GM23248 (cell line): ENCODE measurements at regions not wholly inside any gene's neighbourhood (a gene's known extent, or its start where the extent isn't known, plus 50 kb on each side); places are given as distances from the start of the nearest gene placed in this dataset.
A peak's percentile ranks its signal among the peaks of the same experiment; 100 is the strongest.

ENCODE experiments used
- DNase-seq: peaks from one replicate; pipeline ENCODE4 v3.0.0-alpha.2; 2015
- H2AFZ ChIP-seq: fragments of 200-600 bp; sonication (generic); 2 replicates; pipeline ENCODE4 v1.6.1; 2016; ENCODE audit warnings: antibody characterized with exemption
- H3F3A ChIP-seq: fragments of 200-600 bp; sonication (generic); 2 replicates; pipeline ENCODE4 v1.6.1; 2016; ENCODE audit warnings: mild to moderate bottlenecking, antibody characterized with exemption, mixed run types; ENCODE audit not compliant: insufficient read depth
- H3K27ac ChIP-seq: fragments of 200-600 bp; sonication (generic); 2 replicates; pipeline ENCODE4 v1.5.1; 2016; ENCODE audit warnings: mild to moderate bottlenecking
- H3K27me3 ChIP-seq: fragments of 200-600 bp; sonication (generic); replicated peaks from 2 replicates; pipeline ENCODE4 v1.6.1; 2016; ENCODE audit warnings: mild to moderate bottlenecking; ENCODE audit not compliant: insufficient read depth
- H3K36me3 ChIP-seq: fragments of 200-600 bp; sonication (generic); 2 replicates; pipeline ENCODE4 v1.6.1; 2016; ENCODE audit warnings: low read depth, mild to moderate bottlenecking
- H3K4me1 ChIP-seq: fragments of 200-600 bp; sonication (generic); 2 replicates; pipeline ENCODE4 v1.6.1; 2016; ENCODE audit warnings: mild to moderate bottlenecking; ENCODE audit not compliant: insufficient read depth
- H3K4me2 ChIP-seq: fragments of 200-600 bp; sonication (generic); one replicate; pipeline ENCODE4 v1.6.1; 2016; ENCODE audit warnings: mild to moderate bottlenecking; ENCODE audit not compliant: unreplicated experiment
- H3K4me3 ChIP-seq: fragments of 200-600 bp; sonication (generic); 2 replicates; pipeline ENCODE4 v1.5.1; 2016; ENCODE audit warnings: mild to moderate bottlenecking
- H3K79me2 ChIP-seq: fragments of 200-600 bp; sonication (generic); 2 replicates; pipeline ENCODE4 v1.6.1; 2016; ENCODE audit warnings: mild to moderate bottlenecking; ENCODE audit not compliant: insufficient read depth
- H3K9ac ChIP-seq: fragments of 200-600 bp; sonication (generic); 2 replicates; pipeline ENCODE4 v1.6.1; 2016; ENCODE audit warnings: mild to moderate bottlenecking
- H3K9me2 ChIP-seq: fragments of 200-600 bp; sonication (generic); 2 replicates; pipeline ENCODE4 v1.6.1; 2016; ENCODE audit warnings: mixed run types, mild to moderate bottlenecking, moderate library complexity; ENCODE audit not compliant: insufficient read depth
- H3K9me3 ChIP-seq: fragments of 200-600 bp; sonication (generic); one replicate; pipeline ENCODE4 v1.6.1; 2017; ENCODE audit warnings: low read depth
- H4K20me1 ChIP-seq: fragments of 200-600 bp; sonication (generic); 2 replicates; pipeline ENCODE4 v1.6.0; 2016; ENCODE audit not compliant: insufficient read depth
- EZH2 ChIP-seq: fragments of 200-600 bp; sonication (generic); IDR thresholded peaks from 2 replicates; pipeline ENCODE4 v1.6.1; 2018; ENCODE audit warnings: antibody characterized with exemption, mild to moderate bottlenecking; ENCODE audit not compliant: insufficient read depth, poor library complexity, severe bottlenecking
- EZH2phosphoT487 ChIP-seq: fragments of 200-600 bp; sonication (generic); IDR thresholded peaks from 2 replicates; pipeline ENCODE4 v1.6.1; 2018; ENCODE audit warnings: antibody characterized with exemption, moderate library complexity, mild to moderate bottlenecking, low read depth; ENCODE audit not compliant: insufficient read depth
- WGBS, 2 experiments: methylation state at CpG; one replicate each; pipeline ENCODE4 v1.1.6; 2015 to 2017; ENCODE audit warnings: low lambda C conversion rate in 2 of 2, low coverage in 1 of 2; ENCODE audit errors: missing lambda C conversion rate in 2 of 2; 5-methylcytosine and 5-hydroxymethylcytosine counted together
- in situ Hi-C: fragments of 300-500 bp; cut with MboI; formaldehyde crosslinking; loops from 2 replicates; pipeline ENCODE4 v1.15.0; 2020

- TF ChIP-seq EZH2phosphoT487 (no peak), EZH2 (no peak)
- WGBS, 2 experiments: 98 to 100% methylated on average over 2 of the region's 2 CpGs
These were observed 286.6 kb downstream of the ZEB2 start for GRCh38 chr2:144233317-144233716.

DNA sequence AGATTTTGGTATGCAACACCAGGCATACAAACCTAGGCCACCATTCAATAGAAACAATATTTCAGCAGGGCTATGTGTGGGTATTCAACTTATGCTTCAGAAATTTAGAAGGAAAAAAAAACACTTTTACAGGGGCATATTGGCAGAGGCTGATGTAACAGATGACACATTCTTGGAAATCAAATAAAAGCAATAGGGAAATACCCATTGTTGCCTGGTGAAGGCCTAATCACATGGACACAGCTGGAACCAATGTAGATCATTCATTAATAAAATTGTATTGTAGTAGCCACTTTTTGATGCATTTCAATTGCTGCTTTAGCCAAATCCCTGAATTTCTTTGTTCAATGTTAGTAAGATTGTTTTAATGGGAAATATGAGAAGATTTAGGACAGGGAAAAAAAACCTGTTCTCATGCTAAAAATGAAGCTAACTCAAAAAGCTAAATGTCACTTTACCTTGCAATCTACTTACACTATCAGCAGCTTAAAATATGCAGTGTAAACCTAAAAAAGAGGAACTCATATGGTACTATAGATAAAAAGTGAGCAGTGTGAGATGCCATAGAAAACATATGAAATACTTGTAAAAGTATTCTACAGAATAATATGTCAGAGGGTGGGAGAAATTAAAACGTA lies 289.4 kb downstream of the ZEB2 start:
- Histone ChIP-seq H3K4me1 (0 out of 2 replicates have a peak, but pooled peaks cover 4% of the 10 kb centered on the region), H3F3A (no peaks in the 10 kb centered on the region), H3K4me2 (no peak overlapping the region), H3K27me3 (no peaks in the 10 kb centered on the region), H3K9me2 (no peaks in the 10 kb centered on the region; the same call in none of the 2 replicates), H4K20me1 (no peaks in the 10 kb centered on the region), H3K36me3 (no peaks in the 10 kb centered on the region), H3K9ac (no peak overlapping the region), H2AFZ (no peak overlapping the region), H3K9me3 (no peaks in the 10 kb centered on the region), H3K27ac (no peak overlapping the region), H3K79me2 (no peaks in the 10 kb centered on the region), H3K4me3 (no peak overlapping the region)
- peak; percentile 57 for DNase-seq
- 92 to 98% methylated on average over 1 of the region's 1 CpG for WGBS, 2 experiments
- in situ Hi-C loops: no loop called here
- TF ChIP-seq EZH2 (no peak), EZH2phosphoT487 (no peak)

More at GRCh38 chr2:144233317-144233716, 286.6 kb downstream of the ZEB2 start:
- in situ Hi-C loops: no loop called here
- Histone ChIP-seq H3K9me2 (no peaks in the 10 kb centered on the region; the same call in 1 of the 2 replicates), H3K4me2 (no peak overlapping the region), H3K36me3 (no peaks in the 10 kb centered on the region), H3K4me3 (no peak overlapping the region), H3K9ac (no peak overlapping the region), H3K27me3 (no peaks in the 10 kb centered on the region), H3K4me1 (0 out of 2 replicates have a peak, but pooled peaks cover 4% of the 10 kb centered on the region), H3F3A (no peaks in the 10 kb centered on the region), H3K79me2 (no peaks in the 10 kb centered on the region), H2AFZ (no peak overlapping the region), H3K9me3 (no peaks in the 10 kb centered on the region), H4K20me1 (no peaks in the 10 kb centered on the region), H3K27ac (no peak overlapping the region)
- no peak for DNase-seq

DNA sequence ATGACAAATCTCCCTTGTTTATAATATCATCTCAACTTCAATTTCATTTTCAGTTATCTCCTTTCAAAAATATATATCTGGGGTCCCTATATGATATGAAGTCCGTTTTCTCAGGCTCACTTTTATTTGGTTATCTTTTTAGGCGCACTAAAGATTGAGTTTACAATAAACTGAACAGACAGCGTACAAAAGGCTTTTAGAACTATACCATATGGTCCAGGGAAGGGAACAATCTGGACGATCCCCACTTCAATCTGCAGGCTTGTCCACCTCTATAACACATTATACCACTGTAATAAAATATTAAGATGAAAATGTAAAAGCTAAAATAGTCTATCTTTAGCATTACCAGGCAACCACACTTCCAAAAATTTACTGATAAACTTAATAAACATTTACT lies 289.9 kb downstream of the ZEB2 start:
- Histone ChIP-seq H3K4me1 (0 out of 2 replicates have a peak, but pooled peaks cover 4% of the 10 kb centered on the region), H3K36me3 (no peaks in the 10 kb centered on the region), H3K4me2 (no peak overlapping the region), H3F3A (no peaks in the 10 kb centered on the region), H4K20me1 (no peaks in the 10 kb centered on the region), H3K9me3 (no peaks in the 10 kb centered on the region), H3K27ac (no peak overlapping the region), H2AFZ (no peak overlapping the region), H3K79me2 (no peaks in the 10 kb centered on the region), H3K9me2 (no peaks in the 10 kb centered on the region; the same call in none of the 2 replicates), H3K27me3 (no peaks in the 10 kb centered on the region), H3K4me3 (no peak overlapping the region), H3K9ac (no peak overlapping the region)
- in situ Hi-C loops: no loop called here
- DNase-seq: no peak
- 93% methylated on average over 4 of the region's 4 CpGs for WGBS, 2 experiments
- TF ChIP-seq EZH2phosphoT487 (no peak), EZH2 (no peak)

DNA sequence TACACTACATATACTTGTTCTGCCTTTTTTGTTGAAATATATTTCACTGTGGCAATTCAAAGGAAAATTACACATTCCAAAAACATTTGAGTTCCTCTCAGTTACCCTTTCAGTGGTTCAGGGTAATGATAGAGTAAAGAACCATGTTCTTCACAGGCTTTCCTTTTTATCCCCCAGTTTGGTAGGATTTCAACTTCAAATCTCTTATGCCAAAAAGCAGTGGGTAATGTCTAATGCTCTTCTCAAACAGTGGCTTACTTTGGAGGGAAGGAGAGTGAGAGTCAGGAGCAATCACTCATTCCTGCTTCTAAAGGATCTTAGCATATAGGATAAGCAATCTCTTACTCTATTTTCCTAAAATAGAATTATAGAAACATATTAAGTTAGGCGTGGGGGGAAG lies 290.6 kb downstream of the ZEB2 start:
- Histone ChIP-seq H3K9me3 (no peaks in the 10 kb centered on the region), H3K27me3 (no peaks in the 10 kb centered on the region), H3K9ac (no peak overlapping the region), H3K9me2 (no peaks in the 10 kb centered on the region; the same call in none of the 2 replicates), H3K4me3 (no peak overlapping the region), H3F3A (no peaks in the 10 kb centered on the region), H3K36me3 (no peaks in the 10 kb centered on the region), H2AFZ (no peak overlapping the region), H4K20me1 (no peaks in the 10 kb centered on the region), H3K4me1 (0 out of 2 replicates have a peak, but pooled peaks cover 4% of the 10 kb centered on the region), H3K27ac (no peak overlapping the region), H3K79me2 (no peaks in the 10 kb centered on the region), H3K4me2 (no peak overlapping the region)
- DNase-seq: no peak
- TF ChIP-seq EZH2phosphoT487: no peak
- TF ChIP-seq EZH2: no peak
- 64 to 67% methylated on average over 1 of the region's 1 CpG for WGBS, 2 experiments
- in situ Hi-C loops: no loop called here
